Activated B cell treated with CpG ODN at 0.5 μM for 24 hours (primary cell): ENCODE measurements at regions not wholly inside any gene's neighbourhood (a gene's known extent, or its start where the extent isn't known, plus 50 kb on each side); places are given as distances from the start of the nearest gene placed in this dataset.

Source experiments
- ATAC-seq: fragments of 200-7000 bp; cut with Tn5 transposase; one replicate; pipeline ENCODE4 v1.10.0; 2021; ENCODE audit warnings: low read depth, mild to moderate bottlenecking, moderate library complexity
- CTCF ChIA-PET: fragments of 350-600 bp; sonication (Branson Sonifier 250); formaldehyde crosslinking; loops from one replicate; lab custom pipeline; 2021; ENCODE audit warnings: antibody characterized with exemption; lab: Charles Lee
- POLR2A ChIA-PET: fragments of 350-600 bp; sonication (Branson Sonifier 250); formaldehyde crosslinking; loops from one replicate; lab custom pipeline; 2021; ENCODE audit warnings: antibody characterized with exemption; lab: Charles Lee
- DNase-seq: peaks from one replicate; pipeline ENCODE4 v3.0.0; 2022
- H3K27ac Mint-ChIP-seq: one replicate; pipeline ENCODE4 v1.8.0; 2020; ENCODE audit warnings: mixed read lengths
- H3K27me3 Mint-ChIP-seq: one replicate; pipeline ENCODE4 v1.8.0; 2021; ENCODE audit warnings: mixed read lengths
- H3K36me3 Mint-ChIP-seq: one replicate; pipeline ENCODE4 v1.8.0; 2021; ENCODE audit warnings: low read depth, mixed read lengths
- H3K4me1 Mint-ChIP-seq: one replicate; pipeline ENCODE4 v1.8.0; 2021; ENCODE audit warnings: mixed read lengths
- H3K4me3 Mint-ChIP-seq: one replicate; pipeline ENCODE4 v1.8.0; 2020; ENCODE audit warnings: mild to moderate bottlenecking, mixed read lengths
- H3K9me3 Mint-ChIP-seq: one replicate; pipeline ENCODE4 v1.8.0; 2020; ENCODE audit warnings: mixed read lengths
- intact Hi-C: fragments of 100-400 bp; cut with micrococcal nuclease; formaldehyde crosslinking; loops from one replicate; pipeline ENCODE4 v1.15.1; 2024
- TF ChIP-seq, protein P1 (sequence below): fragments of 200-600 bp; IDR thresholded peaks from one replicate; pipeline ENCODE4 v1.8.0; 2022; ENCODE audit warnings: antibody characterized with exemption, mild to moderate bottlenecking

DNA sequence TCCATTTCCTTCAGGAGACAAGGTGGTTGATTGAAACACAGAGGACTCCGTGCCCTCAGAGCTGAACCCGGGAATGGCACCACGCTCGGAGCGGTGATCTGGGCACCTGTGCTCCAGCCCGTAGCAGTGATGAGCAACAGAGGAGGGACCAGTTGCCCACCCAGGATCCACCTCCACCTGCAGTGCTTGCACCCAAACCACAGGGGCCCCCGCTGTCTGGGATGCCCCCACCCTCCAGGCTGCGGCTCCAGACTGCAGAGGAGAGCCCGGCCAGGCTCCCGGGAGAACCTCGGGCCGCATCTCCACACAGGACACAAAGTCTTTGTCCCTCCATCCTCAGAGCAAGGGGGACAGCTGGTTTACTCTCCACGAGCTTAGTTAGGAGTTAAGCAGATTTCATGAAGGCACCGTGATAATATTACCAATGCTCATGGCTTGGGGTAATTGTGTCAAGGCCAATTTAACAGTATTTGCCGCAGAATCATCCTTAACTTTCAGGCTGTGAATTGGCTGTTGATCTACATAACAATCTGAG is 100.6 kb downstream of the TNFAIP2 start:
- H3K4me1 Mint-ChIP-seq, result no peaks in the 10 kb centered on the region
- H3K4me3 Mint-ChIP-seq, result no peak overlapping the region
- intact Hi-C loops, result no loop called here
- POLR2A ChIA-PET, result no interaction called here
- TF ChIP-seq, protein P1, sequence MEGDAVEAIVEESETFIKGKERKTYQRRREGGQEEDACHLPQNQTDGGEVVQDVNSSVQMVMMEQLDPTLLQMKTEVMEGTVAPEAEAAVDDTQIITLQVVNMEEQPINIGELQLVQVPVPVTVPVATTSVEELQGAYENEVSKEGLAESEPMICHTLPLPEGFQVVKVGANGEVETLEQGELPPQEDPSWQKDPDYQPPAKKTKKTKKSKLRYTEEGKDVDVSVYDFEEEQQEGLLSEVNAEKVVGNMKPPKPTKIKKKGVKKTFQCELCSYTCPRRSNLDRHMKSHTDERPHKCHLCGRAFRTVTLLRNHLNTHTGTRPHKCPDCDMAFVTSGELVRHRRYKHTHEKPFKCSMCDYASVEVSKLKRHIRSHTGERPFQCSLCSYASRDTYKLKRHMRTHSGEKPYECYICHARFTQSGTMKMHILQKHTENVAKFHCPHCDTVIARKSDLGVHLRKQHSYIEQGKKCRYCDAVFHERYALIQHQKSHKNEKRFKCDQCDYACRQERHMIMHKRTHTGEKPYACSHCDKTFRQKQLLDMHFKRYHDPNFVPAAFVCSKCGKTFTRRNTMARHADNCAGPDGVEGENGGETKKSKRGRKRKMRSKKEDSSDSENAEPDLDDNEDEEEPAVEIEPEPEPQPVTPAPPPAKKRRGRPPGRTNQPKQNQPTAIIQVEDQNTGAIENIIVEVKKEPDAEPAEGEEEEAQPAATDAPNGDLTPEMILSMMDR, result no peak
- no peaks in the 10 kb centered on the region for H3K9me3 Mint-ChIP-seq
- ATAC-seq (no peak), DNase-seq (no peak)
- H3K27me3 Mint-ChIP-seq, result peaks cover 56% of the 10 kb centered on the region
- CTCF ChIA-PET, result no interaction called here
- no peaks in the 10 kb centered on the region for H3K36me3 Mint-ChIP-seq
- H3K27ac Mint-ChIP-seq, result no peak overlapping the region

GRCh38 chr14:103225062-103225461 is 101.8 kb downstream of the TNFAIP2 start:
- no peak overlapping the region for H3K27ac Mint-ChIP-seq
- DNase-seq (no peak), ATAC-seq (no peak)
- H3K36me3 Mint-ChIP-seq, result no peaks in the 10 kb centered on the region
- intact Hi-C loops, result no loop called here
- CTCF ChIA-PET, result no interaction called here
- no peaks in the 10 kb centered on the region for H3K4me1 Mint-ChIP-seq
- peaks cover 47% of the 10 kb centered on the region for H3K27me3 Mint-ChIP-seq
- TF ChIP-seq, protein P1, result no peak
- H3K9me3 Mint-ChIP-seq, result no peaks in the 10 kb centered on the region
- POLR2A ChIA-PET, result no interaction called here
- no peak overlapping the region for H3K4me3 Mint-ChIP-seq

DNA sequence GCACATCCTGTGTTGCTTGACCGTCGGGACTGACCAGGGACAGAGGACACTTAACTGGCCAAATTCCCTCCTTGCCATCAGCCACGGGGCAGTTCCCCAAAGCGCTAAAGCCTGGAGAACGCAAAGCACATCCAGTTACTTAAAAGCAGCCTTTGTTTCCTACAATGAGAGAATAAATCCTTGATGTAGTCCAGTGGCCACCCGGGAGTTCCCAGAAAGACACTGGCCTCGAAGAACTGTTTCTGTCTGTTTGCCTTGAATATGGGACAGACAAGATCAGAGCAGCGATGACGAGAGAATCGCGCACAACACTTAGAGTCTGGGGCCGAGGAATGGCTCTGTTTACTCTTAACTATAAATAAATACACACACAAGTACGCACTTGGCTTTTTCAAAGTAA is 102.2 kb downstream of the TNFAIP2 start:
- DNase-seq, result no peak
- CTCF ChIA-PET, result no interaction called here
- POLR2A ChIA-PET, result no interaction called here
- no peak overlapping the region for H3K27ac Mint-ChIP-seq
- no peaks in the 10 kb centered on the region for H3K4me1 Mint-ChIP-seq
- no peak for ATAC-seq
- TF ChIP-seq, protein P1, result no peak
- no peaks in the 10 kb centered on the region for H3K36me3 Mint-ChIP-seq
- H3K9me3 Mint-ChIP-seq, result no peaks in the 10 kb centered on the region
- H3K4me3 Mint-ChIP-seq, result no peak overlapping the region
- intact Hi-C loops, result no loop called here
- H3K27me3 Mint-ChIP-seq, result peaks cover 51% of the 10 kb centered on the region

DNA sequence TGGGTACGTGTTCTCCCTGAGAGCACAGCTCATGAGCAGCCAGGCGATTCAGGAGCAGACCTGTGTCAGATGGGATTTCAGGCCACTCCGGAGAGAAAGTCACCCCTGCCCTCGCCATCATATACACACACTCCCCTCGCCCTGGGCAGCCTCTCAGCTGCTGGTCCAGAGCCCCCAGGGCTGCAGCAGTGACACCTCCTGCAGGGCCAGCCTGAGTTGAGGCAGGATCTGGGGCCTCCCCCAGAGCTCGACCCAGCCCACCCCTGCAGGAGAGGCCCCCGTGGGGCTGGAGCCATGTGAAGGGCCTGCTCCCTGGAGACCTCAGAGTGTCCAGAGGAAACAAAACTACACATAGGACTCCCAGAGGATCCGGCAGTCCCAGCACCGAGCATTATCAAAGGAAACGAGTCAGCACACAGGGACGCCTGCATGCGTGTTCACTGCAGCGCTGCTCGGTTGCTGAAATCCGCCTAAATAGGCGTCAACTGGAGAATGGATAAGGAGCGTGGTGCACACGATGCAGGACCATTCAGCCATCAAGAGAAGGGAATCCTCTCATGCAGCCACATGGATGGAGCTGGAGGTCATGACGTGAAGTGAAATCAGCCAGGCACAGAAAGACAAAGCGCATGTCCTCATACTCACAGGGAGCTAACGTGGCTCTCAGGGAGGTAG is 104.0 kb downstream of the TNFAIP2 start:
- H3K4me3 Mint-ChIP-seq, result no peak overlapping the region
- CTCF ChIA-PET, result no interaction called here

GRCh38 chr14:103228076-103228806 is 105.0 kb downstream of the TNFAIP2 start:
- Mint-ChIP-seq H3K9me3 (no peaks in the 10 kb centered on the region), H3K4me1 (no peaks in the 10 kb centered on the region), H3K36me3 (no peaks in the 10 kb centered on the region), H3K4me3 (no peak overlapping the region), H3K27me3 (peaks cover 36% of the 10 kb centered on the region), H3K27ac (no peak overlapping the region)
- ATAC-seq, result no peak
- CTCF ChIA-PET, result no interaction called here
- TF ChIP-seq, protein P1, result no peak
- POLR2A ChIA-PET, result no interaction called here
- DNase-seq, result no peak
- intact Hi-C loops, result no loop called here

More for the DNA sequence above, 104.0 kb downstream of the TNFAIP2 start:
- Mint-ChIP-seq H3K27ac (no peak overlapping the region), H3K36me3 (no peaks in the 10 kb centered on the region), H3K4me1 (no peaks in the 10 kb centered on the region), H3K9me3 (no peaks in the 10 kb centered on the region), H3K27me3 (peaks cover 42% of the 10 kb centered on the region)
- TF ChIP-seq, protein P1, result no peak
- POLR2A ChIA-PET, result no interaction called here
- intact Hi-C loops, result no loop called here
- no peak for ATAC-seq
- DNase-seq, result no peak
